Left lung (tissue), 4 donors: ENCODE measurements at regions not wholly inside any gene's neighbourhood (a gene's known extent, or its start where the extent isn't known, plus 50 kb on each side); places are given as distances from the start of the nearest gene placed in this dataset.

Experiments used
- ATAC-seq: fragments of 200-7000 bp; cut with Tn5 transposase; one replicate; pipeline ENCODE4 v1.9.1; 2020; ENCODE audit warnings: moderate library complexity
- DNase-seq, 4 donors: peaks; one replicate each; pipeline ENCODE4 v3.0.0-alpha.2; 2013 to 2020
- H3K27ac ChIP-seq, 2 donors: fragments of 200-600 bp; sonication (generic) in 1 of 2; one replicate each; pipeline versions ENCODE4 v1.5.0 to v1.8.0; 2020 to 2021
- H3K27me3 ChIP-seq, 2 donors: fragments of 200-600 bp; sonication (generic) in 1 of 2; one replicate each; pipeline versions ENCODE4 v1.5.0 to v1.8.0; 2020 to 2021
- H3K36me3 ChIP-seq, 2 donors: fragments of 200-600 bp; sonication (generic) in 1 of 2; one replicate each; pipeline versions ENCODE4 v1.5.0 to v1.8.0; 2020 to 2021
- H3K4me1 ChIP-seq, 2 donors: fragments of 200-600 bp; one replicate each; pipeline ENCODE4 v1.8.0; 2021
- H3K4me3 ChIP-seq, 2 donors: fragments of 200-600 bp; sonication (generic) in 1 of 2; one replicate each; pipeline versions ENCODE4 v1.5.0 to v1.8.0; 2020 to 2021; ENCODE audit warnings: mild to moderate bottlenecking in 1 of 2
- H3K9me3 ChIP-seq, 2 donors: fragments of 200-600 bp; sonication (generic) in 1 of 2; one replicate each; pipeline versions ENCODE4 v1.5.0 to v1.8.0; 2020 to 2021
- CTCF ChIP-seq, 2 donors: fragments of 200-600 bp; sonication (generic) in 1 of 2; IDR thresholded peaks; one replicate each; pipeline versions ENCODE4 v1.5.0 to v1.8.0; 2021; ENCODE audit warnings: antibody characterized with exemption in 2 of 2
- intact Hi-C, 2 donors: fragments of 100-400 bp; cut with DNase I; formaldehyde crosslinking; loops; one replicate each; pipeline versions ENCODE4 v1.11.2 to v1.14.2; 2022
- donor health status: DM: no; HTN: yes; CAD: no.
- donor health status: DM: no; HTN: no; CAD: no.

- H3K4me1 ChIP-seq, result no peaks in the 10 kb centered on the region
- no peak for DNase-seq
- TF ChIP-seq CTCF (IDR thresholded peaks at IDR 0.05), result no peak
- H3K36me3 ChIP-seq, result no peaks in the 10 kb centered on the region
- no peak for ATAC-seq
- no peak overlapping the region for H3K27ac ChIP-seq
- no peak overlapping the region for H3K4me3 ChIP-seq
- no peaks in the 10 kb centered on the region for H3K9me3 ChIP-seq
- intact Hi-C loops, result no loop called here
- no peaks in the 10 kb centered on the region for H3K27me3 ChIP-seq
Observed at GRCh38 chr13:73286177-73286576, 227.4 kb downstream of the KLF5 start.

- no peak for DNase-seq
- Histone ChIP-seq H3K4me1 (no peaks in the 10 kb centered on the region), H3K27me3 (no peaks in the 10 kb centered on the region), H3K4me3 (no peak overlapping the region), H3K9me3 (no peaks in the 10 kb centered on the region), H3K36me3 (no peaks in the 10 kb centered on the region), H3K27ac (no peak overlapping the region)
- no peak for ATAC-seq
- intact Hi-C loops, result no loop called here
- TF ChIP-seq CTCF (IDR thresholded peaks at IDR 0.05), result no peak
Observed at GRCh38 chr13:73284081-73284874, 225.5 kb downstream of the KLF5 start.

GRCh38 chr13:73283636-73284035 is 224.8 kb downstream of the KLF5 start:
- TF ChIP-seq CTCF (IDR thresholded peaks at IDR 0.05), result no peak
- Histone ChIP-seq H3K9me3 (no peaks in the 10 kb centered on the region), H3K27ac (no peak overlapping the region), H3K4me3 (no peak overlapping the region), H3K4me1 (no peaks in the 10 kb centered on the region), H3K36me3 (no peaks in the 10 kb centered on the region), H3K27me3 (no peaks in the 10 kb centered on the region)
- DNase-seq (no peak), ATAC-seq (no peak)
- intact Hi-C loops, result no loop called here

GRCh38 chr13:73281746-73282145 is 222.9 kb downstream of the KLF5 start:
- H3K4me3 ChIP-seq, result no peak overlapping the region
- ATAC-seq (no peak), DNase-seq (no peak)
- no peak overlapping the region for H3K27ac ChIP-seq
- no peaks in the 10 kb centered on the region for H3K9me3 ChIP-seq
- no peak for TF ChIP-seq CTCF (IDR thresholded peaks at IDR 0.05)
- H3K27me3 ChIP-seq, result no peaks in the 10 kb centered on the region
- H3K36me3 ChIP-seq, result no peaks in the 10 kb centered on the region
- H3K4me1 ChIP-seq, result no peaks in the 10 kb centered on the region
- intact Hi-C loops, result no loop called here

- H3K36me3 ChIP-seq, result no peaks in the 10 kb centered on the region
- H3K27me3 ChIP-seq, result no peaks in the 10 kb centered on the region
- TF ChIP-seq CTCF (IDR thresholded peaks at IDR 0.05), result no peak
- no peaks in the 10 kb centered on the region for H3K4me1 ChIP-seq
- ATAC-seq, result no peak
- H3K4me3 ChIP-seq, result no peak overlapping the region
- intact Hi-C loops, result no loop called here
- no peaks in the 10 kb centered on the region for H3K9me3 ChIP-seq
- no peak for DNase-seq
- no peak overlapping the region for H3K27ac ChIP-seq
Observed at GRCh38 chr13:73278186-73278585, 219.4 kb downstream of the KLF5 start.
